ENCODE measurements at regions not wholly inside any gene's neighbourhood (a gene's known extent, or its start where the extent isn't known, plus 50 kb on each side); places are given as distances from the start of the nearest gene placed in this dataset.

DNA sequence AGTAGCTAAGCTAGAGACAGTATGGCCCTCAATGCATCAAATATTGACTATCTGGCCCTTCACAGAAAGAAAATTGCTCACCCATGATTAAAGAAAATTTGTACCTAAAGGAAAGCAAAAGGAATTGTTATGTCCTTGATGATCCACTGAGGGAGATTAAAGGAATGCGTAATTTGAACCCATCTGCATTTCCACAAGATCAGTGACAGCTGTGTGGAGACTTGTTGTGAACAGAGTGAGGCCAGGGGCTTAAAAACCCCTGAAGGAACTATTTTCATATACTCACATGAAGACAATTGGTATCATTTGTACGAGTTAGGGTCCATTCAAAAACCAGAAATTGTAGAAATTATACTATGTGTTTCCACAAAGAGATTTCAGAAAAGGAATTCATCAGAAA lies 1908.1 kb upstream of the SEL1L start:
- TF ChIP-seq, protein P1, sequence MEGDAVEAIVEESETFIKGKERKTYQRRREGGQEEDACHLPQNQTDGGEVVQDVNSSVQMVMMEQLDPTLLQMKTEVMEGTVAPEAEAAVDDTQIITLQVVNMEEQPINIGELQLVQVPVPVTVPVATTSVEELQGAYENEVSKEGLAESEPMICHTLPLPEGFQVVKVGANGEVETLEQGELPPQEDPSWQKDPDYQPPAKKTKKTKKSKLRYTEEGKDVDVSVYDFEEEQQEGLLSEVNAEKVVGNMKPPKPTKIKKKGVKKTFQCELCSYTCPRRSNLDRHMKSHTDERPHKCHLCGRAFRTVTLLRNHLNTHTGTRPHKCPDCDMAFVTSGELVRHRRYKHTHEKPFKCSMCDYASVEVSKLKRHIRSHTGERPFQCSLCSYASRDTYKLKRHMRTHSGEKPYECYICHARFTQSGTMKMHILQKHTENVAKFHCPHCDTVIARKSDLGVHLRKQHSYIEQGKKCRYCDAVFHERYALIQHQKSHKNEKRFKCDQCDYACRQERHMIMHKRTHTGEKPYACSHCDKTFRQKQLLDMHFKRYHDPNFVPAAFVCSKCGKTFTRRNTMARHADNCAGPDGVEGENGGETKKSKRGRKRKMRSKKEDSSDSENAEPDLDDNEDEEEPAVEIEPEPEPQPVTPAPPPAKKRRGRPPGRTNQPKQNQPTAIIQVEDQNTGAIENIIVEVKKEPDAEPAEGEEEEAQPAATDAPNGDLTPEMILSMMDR (IDR thresholded peaks at IDR 0.05), result no peak
- TF ChIP-seq POLR2A (IDR thresholded peaks at IDR 0.05), result no peak
- TF ChIP-seq POLR2AphosphoS5 (IDR thresholded peaks at IDR 0.05; ENCODE audit: insufficient read depth in 1 of 2, low read depth in 1 of 2), result no peak

Data from vagina (tissue), 2 donors.